ENCODE measurements at regions not wholly inside any gene's neighbourhood (a gene's known extent, or its start where the extent isn't known, plus 50 kb on each side); places are given as distances from the start of the nearest gene placed in this dataset.

DNA sequence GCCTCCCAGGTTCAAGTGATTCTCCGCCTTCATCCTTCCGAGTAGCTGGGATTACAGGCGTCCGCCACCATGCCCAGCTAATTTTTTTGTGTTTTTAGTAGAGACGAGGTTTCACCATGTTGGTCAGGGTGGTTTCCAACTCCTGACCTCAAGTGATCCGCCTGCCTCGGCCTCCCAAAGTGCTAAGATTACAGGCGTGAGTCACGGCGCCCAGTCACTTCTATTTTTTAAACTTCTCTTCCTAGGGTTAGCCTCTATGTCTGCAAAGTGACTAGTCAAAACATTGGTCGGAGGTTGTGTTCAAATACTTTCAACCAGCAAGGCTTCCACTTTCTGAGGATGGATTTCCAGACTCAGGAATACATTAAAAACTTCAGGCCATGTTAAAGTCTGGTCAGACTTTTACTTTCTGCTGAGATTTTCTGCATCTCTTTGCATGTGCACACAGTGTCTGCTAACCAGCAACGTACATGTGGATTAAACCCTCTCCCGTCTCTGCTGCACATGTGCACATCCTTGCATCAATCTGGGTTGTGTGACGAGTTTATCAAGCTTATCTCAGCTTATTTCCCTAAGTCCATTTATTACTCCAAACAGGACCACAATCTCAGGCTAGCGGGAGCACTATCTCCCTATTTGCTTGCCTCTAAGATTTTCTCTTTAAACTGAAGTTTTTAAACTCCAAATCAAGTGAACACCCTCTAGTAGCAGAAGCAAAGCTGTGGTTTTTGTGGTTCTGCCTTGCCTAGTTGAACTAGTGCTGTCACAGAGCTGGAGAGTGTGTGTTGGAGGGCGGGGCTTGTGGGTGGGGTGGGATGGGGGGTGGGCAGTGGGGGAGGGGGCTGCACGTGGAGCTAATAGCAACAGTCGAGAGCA lies 525.2 kb upstream of the GOT2 start:
- DNase-seq, result no peak

DNA sequence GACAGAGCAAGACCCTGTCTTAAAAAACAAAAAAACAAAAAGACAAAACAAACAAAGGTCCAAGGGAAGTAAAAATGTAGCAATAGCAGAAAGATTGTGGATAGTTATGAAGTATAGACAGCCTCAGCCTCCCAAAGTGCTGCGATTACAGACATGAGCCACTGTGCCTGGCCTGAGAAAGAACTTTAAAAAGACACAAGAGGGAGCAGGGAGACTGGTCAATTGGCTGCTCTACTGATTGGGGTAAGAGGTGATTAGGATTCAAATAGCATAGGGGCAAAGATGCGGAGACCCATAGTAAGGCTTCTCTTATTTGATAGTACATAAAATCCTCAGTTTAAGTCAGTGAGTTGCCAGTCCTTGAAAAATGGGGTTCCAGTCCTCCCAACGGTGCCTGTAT lies 518.2 kb upstream of the GOT2 start:
- DNase-seq, result no peak

DNA sequence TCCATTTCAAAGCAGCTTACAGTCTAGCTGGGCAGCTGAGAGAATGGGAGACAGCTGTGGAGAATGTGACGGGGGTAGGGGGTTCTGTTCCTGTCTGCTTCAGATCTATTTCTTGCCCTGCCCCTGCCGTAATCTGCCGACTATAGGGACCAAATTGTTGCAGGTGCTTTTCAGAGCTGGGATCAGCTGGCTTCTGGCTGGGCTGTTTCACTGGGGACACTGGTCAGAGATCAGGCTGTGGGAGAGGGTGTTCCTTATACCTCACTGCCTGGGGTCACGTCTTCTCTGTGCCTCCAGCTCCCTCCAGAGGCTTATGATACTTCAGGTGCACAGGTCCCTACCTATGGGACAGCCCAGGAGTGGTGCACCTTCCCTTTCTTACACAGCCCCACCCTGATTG lies 514.9 kb upstream of the GOT2 start:
- no peak for DNase-seq

DNA sequence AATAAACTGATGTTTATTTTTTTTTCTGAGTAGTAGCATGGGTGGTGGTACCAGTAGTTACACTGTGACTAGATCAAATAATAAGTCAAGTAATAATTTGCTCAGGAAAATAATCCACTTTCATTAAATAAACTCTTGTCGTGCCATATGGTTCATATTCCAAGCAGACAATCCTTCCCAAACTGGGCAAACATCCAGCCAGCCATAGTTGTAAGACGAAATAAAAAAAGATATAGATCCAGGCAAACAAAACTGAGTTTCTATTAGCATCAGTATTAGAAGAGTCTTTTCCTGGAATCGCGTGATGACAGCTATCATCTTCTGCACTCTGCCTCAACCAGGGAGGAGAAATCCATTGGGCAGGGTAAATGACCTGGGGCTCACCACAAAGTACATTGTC lies 508.4 kb upstream of the GOT2 start:
- DNase-seq, result no peak

DNA sequence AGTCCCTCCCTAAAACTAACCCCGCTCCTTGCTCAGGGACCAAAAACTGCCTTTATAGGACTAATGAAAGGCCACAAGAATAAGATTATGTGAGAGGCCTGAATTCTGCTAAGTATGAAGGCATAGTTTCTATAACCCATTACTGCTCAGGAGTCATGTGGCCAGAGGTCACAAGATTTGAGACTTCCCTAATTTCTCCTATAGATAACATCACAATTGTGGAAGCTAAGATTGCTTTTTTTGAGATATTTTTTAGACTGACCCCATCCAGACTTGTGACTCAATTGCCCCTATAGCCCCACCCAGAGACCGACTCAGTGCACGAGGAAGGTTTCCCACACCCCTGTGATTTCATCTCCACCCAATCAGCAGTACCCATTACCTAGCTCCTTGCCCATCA lies 504.1 kb upstream of the GOT2 start:
- no peak for DNase-seq

DNA sequence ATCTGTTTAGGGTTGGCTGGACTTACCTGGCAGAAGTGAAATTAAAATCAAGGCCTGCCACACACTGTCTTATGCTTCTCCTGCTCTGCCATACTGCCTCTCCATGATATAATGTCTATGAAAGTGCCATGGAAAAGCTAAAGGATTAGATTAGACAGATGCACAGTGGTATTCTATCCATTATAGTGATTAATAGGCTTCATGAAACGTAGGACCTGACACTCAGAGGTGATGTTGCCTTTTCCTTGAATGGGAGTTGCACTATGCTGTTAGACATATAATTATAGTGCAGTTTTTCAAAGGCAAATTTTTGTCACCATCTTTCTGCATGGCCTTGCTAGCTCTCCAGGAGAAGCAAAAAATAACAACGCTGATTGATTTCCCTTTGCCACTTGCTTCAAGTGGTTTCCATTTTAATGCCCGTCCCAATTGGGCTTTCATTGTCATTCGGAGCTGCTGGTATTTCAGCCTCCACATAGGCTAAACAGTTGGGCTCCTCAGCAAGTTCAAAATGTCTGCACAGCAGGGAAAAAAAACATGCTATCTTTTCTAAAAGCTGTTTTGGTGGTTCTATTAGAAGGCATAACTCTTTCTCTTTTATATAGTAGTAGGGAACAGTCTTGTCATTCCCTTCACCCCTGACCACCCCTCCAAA lies 502.8 kb upstream of the GOT2 start:
- DNase-seq, result no peak

DNA sequence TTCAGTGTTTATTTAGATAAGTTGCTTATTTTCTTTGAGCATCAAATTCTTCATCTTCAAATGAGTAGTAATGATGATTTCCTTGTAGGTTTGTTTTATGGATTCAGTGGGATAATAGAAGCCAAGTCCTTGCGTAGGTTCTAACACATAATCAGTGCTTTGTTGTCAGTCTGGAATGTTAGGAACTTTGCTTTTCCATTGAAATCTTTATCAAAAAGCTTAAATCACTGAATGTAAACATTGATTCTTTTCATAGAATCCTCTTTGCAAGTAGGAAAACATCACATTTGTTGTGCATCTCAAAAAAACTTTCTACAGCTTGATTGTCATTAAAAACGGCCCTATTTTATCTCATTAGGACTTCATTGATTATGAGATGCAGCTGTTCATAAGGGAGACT lies 490.3 kb upstream of the GOT2 start:
- DNase-seq, result no peak

DNA sequence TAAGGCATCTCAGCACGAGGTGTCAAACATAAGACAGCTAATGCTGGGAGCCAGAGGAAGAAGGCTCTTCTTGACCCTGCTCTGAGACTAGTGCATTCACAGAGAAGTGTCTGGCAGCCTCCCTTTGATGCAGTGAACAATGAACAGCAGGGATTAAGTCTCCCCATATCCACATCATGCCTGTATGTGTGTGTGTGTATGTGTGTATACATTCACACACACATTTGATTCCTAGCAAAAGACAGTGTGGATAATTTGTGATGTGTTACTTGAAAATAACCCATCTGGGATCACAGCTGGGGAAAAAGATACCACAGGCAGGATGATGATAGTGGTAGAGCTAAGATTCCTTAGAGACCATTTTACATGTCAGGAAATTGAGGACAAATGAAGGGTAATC lies 485.9 kb upstream of the GOT2 start:
- DNase-seq, result no peak

DNA sequence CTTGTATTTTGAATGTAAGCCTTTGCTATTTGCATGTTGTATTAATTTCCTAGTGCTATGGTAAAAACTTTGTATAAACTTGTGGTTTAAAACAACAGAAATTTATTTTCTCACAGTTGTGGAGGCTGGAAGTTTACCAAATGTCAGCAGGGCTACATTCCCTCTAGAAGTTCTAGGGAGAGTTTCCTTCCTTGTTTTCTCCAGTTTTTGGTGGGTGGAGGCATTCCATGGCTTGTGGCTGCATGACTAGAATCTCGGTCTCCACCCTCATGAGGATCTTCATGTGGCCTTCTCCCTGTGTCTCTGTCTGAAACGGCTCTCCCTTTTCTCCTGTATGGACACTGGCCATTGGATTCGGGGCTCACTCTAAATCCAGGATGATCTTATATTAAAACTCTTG lies 482.2 kb upstream of the GOT2 start:
- no peak for DNase-seq

DNA sequence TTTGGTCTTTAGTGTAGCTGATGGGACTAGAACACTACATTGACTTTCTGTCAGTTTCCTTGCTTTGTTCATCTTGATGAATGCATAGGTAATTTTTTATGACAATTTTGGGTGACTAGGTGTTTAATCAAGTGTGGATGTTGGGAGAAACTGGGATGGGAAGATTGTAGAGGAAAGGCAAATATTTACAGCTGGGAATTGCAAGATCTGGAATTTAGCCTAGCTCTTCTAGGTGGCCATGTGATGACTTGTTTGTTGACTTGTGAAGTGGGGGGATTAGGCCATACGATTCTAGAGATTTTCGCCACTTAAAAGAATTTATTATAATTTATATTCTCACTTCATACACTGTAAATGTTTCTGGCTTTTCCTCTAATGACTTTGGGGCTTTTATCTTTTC lies 480.3 kb upstream of the GOT2 start:
- DNase-seq, result no peak

DNA sequence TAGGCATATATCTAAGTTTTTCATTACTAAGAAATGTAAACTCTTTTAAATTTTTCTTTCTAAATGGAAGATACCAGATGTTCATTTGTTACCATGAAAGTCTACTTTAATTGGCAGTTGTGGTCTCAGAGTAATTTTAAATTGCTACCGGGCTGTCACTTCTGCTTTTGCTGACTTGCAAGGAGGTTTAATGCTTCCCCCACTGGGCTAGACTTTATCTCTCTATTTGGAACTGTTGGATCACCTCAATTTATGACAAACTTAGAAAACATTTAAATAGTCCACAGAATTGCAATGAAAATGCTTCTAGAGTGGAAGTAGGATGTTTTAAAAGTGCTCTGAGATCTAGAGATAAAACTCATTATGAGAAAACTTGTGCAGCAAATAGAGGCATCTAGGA lies 479.8 kb upstream of the GOT2 start:
- no peak for DNase-seq

DNA sequence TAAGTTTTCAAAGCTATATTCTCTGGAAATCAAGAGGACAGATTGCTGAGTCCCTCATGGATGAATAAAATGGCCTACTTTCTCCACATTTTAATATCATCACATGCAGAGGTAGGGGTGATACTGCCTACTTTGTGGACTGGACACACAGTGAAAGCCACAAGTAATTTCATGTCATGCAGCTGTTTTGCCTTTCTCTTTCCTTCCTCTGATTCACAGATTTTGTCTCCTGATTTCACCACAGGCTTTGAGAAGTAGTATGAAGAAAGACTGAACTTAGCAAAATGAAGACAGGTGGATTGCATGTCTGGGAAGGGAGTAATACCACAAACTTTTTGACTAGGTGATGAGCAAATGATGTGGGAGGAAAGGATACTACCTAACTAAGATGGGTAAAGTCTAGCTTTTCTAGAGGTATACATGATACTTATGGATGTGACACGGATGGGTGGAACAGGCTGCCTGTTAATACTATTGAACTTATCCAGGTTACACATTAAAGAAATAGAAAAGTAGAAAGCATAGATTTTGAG lies 478.4 kb upstream of the GOT2 start:
- no peak for DNase-seq

DNA sequence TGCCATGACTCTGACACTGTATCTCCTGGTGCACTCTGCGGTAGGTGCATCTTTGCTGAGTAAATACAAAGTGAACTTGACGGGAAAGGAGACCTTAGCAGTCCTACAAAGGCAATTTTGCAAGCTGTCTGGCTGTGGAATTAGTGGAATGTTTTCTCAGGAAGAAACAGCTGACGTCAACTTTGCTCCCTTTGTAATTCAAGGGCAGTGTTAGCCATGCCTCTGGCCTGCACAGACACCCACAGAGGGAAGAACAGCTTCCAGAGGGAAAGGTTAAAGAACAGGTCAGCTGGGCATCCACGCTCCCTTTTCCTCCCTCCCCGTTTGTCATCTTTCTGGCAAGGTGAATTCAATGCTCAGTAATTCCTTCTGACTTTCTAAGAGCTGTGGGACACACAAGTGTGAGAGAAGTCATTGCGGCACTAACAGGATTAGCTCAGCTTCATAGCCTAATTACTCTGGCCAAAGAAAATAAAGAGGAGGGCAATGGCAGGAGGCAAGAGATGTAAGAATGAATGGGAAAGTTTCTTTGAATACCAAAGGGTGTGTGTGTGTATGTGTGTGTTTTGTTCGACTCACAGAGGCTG lies 476.9 kb upstream of the GOT2 start:
- DNase-seq, result no peak

DNA sequence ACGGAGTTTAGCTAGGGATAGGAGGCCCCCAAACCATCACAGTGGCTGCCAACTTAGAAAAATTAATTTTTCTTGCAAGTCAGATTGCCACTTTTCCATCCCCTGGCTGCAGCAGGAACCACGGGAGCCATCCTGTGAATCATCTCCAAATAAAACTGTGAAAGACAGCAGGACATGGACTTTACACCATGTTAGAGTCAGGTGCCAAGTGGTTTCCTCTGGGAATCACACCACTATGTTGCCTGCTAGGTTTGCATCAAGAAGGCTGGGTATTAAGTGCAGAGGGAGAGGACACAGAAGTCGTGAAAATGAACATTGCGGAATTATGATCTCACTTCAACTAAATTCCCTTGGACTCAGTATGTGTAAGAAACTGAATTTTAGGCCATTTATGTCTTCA lies 471.3 kb upstream of the GOT2 start:
- no peak for DNase-seq

DNA sequence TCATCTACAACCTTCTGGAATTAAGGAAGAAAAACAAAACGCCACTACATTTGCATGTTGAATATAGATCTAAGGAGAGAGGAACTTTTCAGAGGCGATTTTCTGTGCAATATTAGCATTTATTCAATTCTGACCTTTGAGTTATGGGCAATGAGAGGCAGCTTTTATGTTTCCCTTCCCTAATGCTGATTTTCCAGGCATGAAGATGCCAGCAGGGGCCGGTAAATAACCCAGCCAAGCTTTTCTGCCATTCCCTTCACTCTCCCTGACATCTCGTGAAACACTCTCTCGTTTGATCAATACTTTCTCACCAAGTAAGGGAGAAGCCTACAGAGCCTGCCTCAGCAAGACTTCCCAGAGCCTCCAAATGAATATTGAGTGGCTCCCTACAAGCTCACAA lies 470.5 kb upstream of the GOT2 start:
- no peak for DNase-seq

DNA sequence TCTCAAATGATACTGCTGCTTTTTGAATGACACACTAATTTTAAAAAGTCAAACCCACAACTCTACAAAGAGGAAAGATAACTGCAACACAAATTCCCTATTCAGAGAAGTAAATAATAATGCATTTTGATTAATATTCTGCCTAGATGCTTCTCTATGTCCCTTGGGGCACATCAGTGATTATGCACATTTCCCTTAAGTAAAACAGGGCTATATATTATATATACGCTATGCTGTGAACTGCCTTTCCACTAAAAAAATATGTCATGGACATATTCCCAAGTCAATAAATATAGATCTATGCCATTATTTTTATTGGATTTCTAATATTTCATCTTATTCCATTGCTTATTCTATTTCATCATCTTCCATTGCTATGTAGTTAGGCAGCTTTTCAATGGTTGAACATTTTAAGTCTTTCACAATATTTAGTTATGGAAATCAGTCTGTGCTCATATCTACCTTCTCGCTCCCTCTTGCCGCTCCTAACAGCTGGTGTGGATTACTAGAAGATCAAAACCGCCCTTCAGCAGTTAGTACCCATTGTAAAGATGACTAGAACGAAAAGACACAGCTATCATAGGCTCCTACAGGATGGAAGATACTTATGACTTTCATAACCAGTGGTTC lies 468.2 kb upstream of the GOT2 start:
- DNase-seq, result no peak

DNA sequence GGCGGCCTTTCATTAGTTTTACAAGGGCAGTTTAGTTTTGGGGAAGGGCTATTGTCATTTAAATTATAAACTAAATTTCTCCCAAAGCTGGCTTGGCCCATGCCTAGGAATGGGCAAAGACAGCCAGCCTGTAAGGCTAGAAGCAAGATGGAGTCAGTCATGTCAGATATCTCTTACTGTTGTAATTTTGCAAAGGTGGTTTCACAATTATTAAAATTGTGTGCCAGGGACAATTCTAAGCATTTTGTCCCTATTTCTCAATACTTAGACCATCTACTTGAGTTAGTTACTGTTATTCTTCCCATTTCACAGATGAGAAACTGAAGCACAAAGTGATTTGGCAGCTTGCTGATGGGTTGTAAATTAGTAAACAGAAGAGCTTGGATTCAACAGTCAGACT lies 467.7 kb upstream of the GOT2 start:
- no peak for DNase-seq

DNA sequence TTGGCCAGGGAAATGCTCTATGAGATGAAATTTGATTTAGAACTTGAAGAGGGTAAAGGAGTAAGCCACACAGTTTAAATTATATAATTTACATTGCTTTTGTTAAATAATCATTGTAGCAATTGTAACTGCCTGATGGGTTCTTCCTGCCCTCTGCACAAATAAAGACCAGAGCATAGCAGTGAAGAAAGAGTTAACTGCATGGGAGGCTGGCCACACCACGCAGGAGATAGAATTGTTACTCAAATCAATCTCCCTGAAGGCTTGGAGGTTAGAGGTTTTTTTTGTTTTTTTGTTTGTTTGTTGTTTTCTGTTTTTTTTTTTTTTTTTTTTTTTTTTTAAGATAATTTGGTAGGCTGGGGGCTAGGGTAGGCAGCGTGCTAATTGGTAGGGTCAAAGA lies 467.0 kb upstream of the GOT2 start:
- DNase-seq, result no peak

DNA sequence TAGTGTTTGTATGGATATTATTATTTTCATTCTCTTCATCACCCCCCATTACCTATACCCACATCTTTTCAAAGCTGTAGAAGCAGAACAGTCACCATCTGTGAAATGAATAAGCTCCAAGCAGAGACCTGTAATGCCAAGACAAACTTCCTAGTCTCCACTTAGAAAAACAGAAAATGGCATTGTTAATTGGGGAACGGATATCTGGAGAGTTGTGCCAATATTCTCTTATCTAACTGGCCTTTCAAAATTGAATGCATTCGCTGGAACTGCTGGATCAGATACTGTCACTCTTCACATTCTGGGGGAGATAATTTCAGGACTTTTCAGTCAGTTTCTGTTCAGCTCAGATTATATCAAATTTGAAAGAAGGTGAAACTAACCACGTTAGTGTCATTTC lies 464.4 kb upstream of the GOT2 start:
- no peak for DNase-seq

DNA sequence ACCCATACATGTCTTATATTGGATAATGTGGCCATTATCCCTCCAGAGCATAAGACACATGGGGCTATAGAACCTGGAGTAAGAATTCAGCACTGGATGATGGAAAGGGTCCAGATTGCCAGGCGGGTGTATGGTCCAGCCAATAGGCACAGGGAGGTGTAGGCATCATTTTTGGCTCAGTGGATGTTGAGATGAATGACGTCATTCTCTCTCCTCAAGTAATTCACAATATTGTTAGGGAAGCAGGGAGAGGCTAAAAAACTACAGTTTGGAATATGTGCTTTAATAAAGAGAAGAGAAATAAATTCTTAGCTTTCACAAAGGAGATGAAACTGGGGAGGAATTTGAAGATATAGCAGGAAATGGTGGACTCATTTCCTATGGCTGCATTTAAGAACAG lies 461.1 kb upstream of the GOT2 start:
- DNase-seq, result no peak

DNA sequence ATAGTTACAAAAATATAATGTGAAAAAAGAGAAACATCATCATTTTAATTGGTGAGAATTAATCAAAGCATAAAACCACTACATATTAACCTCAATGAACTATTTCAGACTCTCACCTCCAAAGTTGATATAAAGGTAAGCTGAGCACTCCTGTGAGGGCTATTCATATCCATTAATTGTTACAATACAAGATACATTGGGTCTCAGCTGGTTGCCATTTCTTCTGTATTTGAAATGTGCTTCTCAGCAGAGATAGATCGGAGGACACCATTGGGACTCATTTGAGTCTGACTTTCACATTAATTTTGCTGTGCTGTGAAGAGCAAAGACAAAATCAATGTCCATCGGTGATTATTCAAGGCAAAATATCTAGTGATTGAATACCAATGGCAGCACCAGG lies 459.5 kb upstream of the GOT2 start:
- DNase-seq, result no peak

DNA sequence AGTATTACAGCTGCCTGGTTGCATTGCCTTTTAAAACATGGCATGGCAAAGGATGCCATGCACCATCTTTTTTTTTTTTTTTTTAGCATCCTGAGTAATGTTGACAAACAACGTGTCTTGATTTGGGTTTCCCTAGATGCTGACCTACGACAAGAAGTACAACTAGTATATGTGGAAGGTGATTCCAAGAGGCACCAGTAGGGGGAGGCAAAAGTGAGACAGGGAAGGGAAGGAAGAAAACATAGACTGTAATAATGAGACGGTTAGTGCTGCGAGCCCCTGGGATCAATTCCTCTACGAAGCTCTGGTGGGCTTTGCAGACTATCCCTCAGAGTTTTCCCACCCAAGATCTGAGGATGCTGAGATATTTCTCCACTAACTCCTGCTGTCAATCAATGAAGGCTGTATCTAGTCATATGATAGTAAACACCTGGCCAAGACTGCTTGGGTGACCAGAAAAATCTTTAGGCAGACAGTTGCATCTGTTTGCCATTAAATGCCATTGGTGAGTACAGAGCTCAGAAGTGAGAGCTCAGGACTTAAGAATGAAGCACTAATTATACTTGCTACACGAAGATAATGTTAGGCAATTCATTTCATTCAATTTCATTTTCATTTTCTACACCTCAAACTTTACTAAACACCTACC lies 458.6 kb upstream of the GOT2 start:
- DNase-seq, result no peak

DNA sequence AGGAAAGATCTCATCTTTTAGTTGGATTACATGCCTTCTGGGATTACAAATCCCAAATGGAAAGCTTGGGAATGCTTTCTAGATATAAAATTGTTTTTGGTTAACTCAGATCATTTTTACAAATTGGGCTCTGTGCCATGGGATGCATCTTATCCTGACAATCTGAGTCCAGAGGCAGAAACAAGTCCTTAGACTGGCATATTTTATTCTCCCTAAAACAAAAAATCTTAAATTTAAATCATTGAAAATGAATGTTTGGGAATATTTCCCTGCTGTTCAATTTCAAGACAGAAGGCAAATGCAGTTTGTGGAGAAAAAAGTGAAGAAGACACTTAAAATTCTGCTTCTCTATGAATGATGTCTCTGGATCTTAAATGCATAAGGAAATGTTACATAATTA lies 456.6 kb upstream of the GOT2 start:
- DNase-seq, result no peak
